ENCODE measurements at regions not wholly inside any gene's neighbourhood (a gene's known extent, or its start where the extent isn't known, plus 50 kb on each side); places are given as distances from the start of the nearest gene placed in this dataset.
A peak's percentile ranks its signal among the peaks of the same experiment; 100 is the strongest.

GRCh38 chr5:25552871-25553481 lies 908.2 kb upstream of the CDH10 start:
- Histone ChIP-seq H3K27me3 (ENCODE audit: control insufficient read depth in 1 of 2, insufficient read depth in 2 of 2, low read length in 2 of 2) (no peaks in the 10 kb centered on the region), H3K27ac (ENCODE audit: low read depth in 1 of 2, low read length in 2 of 2) (no peak overlapping the region), H3K36me3 (ENCODE audit: insufficient read depth, low read length) (no peaks in the 10 kb centered on the region), H3K9me3 (ENCODE audit: control insufficient read depth in 1 of 2, insufficient read depth in 1 of 2, low read length in 2 of 2) (peaks cover 0 to 3% of the 10 kb centered on the region in 2 experiments), H3K4me1 (ENCODE audit: insufficient read depth, low read length) (no peaks in the 10 kb centered on the region), H3K4me3 (ENCODE audit: low read length) (no peak overlapping the region)
- TF ChIP-seq, protein P1, sequence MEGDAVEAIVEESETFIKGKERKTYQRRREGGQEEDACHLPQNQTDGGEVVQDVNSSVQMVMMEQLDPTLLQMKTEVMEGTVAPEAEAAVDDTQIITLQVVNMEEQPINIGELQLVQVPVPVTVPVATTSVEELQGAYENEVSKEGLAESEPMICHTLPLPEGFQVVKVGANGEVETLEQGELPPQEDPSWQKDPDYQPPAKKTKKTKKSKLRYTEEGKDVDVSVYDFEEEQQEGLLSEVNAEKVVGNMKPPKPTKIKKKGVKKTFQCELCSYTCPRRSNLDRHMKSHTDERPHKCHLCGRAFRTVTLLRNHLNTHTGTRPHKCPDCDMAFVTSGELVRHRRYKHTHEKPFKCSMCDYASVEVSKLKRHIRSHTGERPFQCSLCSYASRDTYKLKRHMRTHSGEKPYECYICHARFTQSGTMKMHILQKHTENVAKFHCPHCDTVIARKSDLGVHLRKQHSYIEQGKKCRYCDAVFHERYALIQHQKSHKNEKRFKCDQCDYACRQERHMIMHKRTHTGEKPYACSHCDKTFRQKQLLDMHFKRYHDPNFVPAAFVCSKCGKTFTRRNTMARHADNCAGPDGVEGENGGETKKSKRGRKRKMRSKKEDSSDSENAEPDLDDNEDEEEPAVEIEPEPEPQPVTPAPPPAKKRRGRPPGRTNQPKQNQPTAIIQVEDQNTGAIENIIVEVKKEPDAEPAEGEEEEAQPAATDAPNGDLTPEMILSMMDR (IDR thresholded peaks at IDR 0.05): no peak
- ChIA-PET CTCF (interaction anchor here (0.6 kb wide), 1 partner anchor 908 kb away, joined by 3 read pairs; no protein-coding TSS in a partner anchor), POLR2A (no interaction called here)
- no peaks in the 10 kb centered on the region for H3K4me1 Mint-ChIP-seq (ENCODE audit: low read depth)
- no peak overlapping the region for H3K4me3 Mint-ChIP-seq
- no peak overlapping the region for H3K27ac Mint-ChIP-seq
- ATAC-seq (ENCODE audit: poor library complexity) (no peak), DNase-seq (no peak)
- no peaks in the 10 kb centered on the region for H3K9me3 Mint-ChIP-seq
- intact Hi-C loops (cut with DNase I, micrococcal nuclease): no loop called here
- no peaks in the 10 kb centered on the region for H3K36me3 Mint-ChIP-seq (ENCODE audit: low read depth)
- H3K27me3 Mint-ChIP-seq: no peaks in the 10 kb centered on the region

DNA sequence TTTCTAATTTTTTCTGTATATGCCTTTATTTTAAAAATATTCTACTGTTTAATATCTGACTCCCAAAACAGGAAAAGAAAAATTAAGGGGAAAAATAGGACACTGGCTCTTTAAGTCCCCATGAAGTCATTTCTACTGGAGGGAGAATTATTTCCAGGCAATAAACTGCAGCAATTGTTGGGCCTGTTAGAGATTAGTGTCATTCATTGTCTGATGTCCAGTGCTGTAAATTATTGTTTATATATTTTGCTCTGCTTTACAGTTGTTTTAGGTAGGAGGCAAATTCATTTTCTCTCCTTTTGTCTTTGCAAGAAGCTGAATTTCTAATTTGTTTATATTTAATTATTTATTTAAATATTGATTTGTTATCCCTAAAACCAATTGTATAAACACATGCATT lies 906.0 kb upstream of the CDH10 start:
- H3K36me3 Mint-ChIP-seq (ENCODE audit: low read depth): no peaks in the 10 kb centered on the region
- no peak for DNase-seq
- POLR2A ChIA-PET: no interaction called here
- H3K4me3 Mint-ChIP-seq: no peak overlapping the region
- peaks cover 0 to 3% of the 10 kb centered on the region in 2 experiments for H3K9me3 ChIP-seq (ENCODE audit: control insufficient read depth in 1 of 2, insufficient read depth in 1 of 2, low read length in 2 of 2)
- no peak overlapping the region for H3K4me3 ChIP-seq (ENCODE audit: low read length)
- H3K4me1 ChIP-seq (ENCODE audit: insufficient read depth, low read length): no peaks in the 10 kb centered on the region
- CTCF ChIA-PET: no interaction called here
- H3K27ac Mint-ChIP-seq: no peak overlapping the region
- H3K27ac ChIP-seq (ENCODE audit: low read depth in 1 of 2, low read length in 2 of 2): no peak overlapping the region
- no peak for ATAC-seq (ENCODE audit: poor library complexity)
- H3K36me3 ChIP-seq (ENCODE audit: insufficient read depth, low read length): no peaks in the 10 kb centered on the region
- intact Hi-C loops (cut with DNase I, micrococcal nuclease): no loop called here
- H3K27me3 ChIP-seq (ENCODE audit: control insufficient read depth in 1 of 2, insufficient read depth in 2 of 2, low read length in 2 of 2): no peaks in the 10 kb centered on the region
- peaks cover 5% of the 10 kb centered on the region for H3K9me3 Mint-ChIP-seq
- TF ChIP-seq, protein P1 (IDR thresholded peaks at IDR 0.05): no peak
- no peaks in the 10 kb centered on the region for H3K4me1 Mint-ChIP-seq (ENCODE audit: low read depth)
- no peaks in the 10 kb centered on the region for H3K27me3 Mint-ChIP-seq

DNA sequence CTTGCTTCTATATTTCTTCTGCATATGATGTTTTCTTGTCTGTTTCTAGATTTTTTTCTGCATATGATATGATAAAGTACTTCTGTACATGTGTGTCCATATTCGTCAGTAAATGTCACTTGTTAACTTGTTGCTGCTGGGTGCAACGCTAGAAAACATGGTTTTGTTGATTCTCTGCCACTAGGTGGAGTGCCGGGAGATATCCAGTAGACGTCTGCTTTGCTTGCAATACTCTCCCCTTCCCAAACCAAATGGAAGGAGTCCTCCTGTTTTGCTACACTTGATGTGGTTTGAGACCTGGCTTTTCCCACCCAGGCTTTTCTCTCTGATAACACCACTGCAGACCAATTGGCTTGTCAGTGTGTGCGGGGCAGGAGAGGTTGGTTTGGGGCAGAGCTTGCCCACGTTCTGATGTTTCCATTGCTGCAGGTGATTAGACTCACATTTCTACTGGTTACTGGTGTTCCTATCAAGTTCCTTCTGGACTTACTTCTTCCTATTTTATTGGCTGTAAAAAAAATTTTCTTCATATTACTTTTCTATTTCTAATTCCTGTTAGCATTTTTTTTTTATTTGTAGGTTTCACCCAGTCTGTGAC lies 900.0 kb upstream of the CDH10 start:
- intact Hi-C loops (cut with DNase I, micrococcal nuclease): no loop called here
- ATAC-seq (ENCODE audit: poor library complexity) (no peak), DNase-seq (peak in 1 of 14 experiments; percentile 6)
- no peak overlapping the region for H3K4me3 ChIP-seq (ENCODE audit: low read length)
- H3K27me3 ChIP-seq (ENCODE audit: control insufficient read depth in 1 of 2, insufficient read depth in 2 of 2, low read length in 2 of 2): no peaks in the 10 kb centered on the region
- H3K27ac Mint-ChIP-seq: no peak overlapping the region
- H3K4me3 Mint-ChIP-seq: no peak overlapping the region
- TF ChIP-seq, protein P1 (IDR thresholded peaks at IDR 0.05): no peak
- H3K4me1 ChIP-seq (ENCODE audit: insufficient read depth, low read length): no peaks in the 10 kb centered on the region
- ChIA-PET POLR2A (no interaction called here), CTCF (no interaction called here)
- H3K9me3 Mint-ChIP-seq: peaks cover 9% of the 10 kb centered on the region
- no peaks in the 10 kb centered on the region for H3K4me1 Mint-ChIP-seq (ENCODE audit: low read depth)
- H3K36me3 ChIP-seq (ENCODE audit: insufficient read depth, low read length): no peaks in the 10 kb centered on the region
- H3K36me3 Mint-ChIP-seq (ENCODE audit: low read depth): no peaks in the 10 kb centered on the region
- H3K27ac ChIP-seq (ENCODE audit: low read depth in 1 of 2, low read length in 2 of 2): no peak overlapping the region
- no peaks in the 10 kb centered on the region for H3K27me3 Mint-ChIP-seq
- no peaks in the 10 kb centered on the region for H3K9me3 ChIP-seq (ENCODE audit: control insufficient read depth in 1 of 2, insufficient read depth in 1 of 2, low read length in 2 of 2)

All from CD4-positive, alpha-beta T cell (primary cell).